DND-41 (cell line): ENCODE measurements at regions not wholly inside any gene's neighbourhood (a gene's known extent, or its start where the extent isn't known, plus 50 kb on each side); places are given as distances from the start of the nearest gene placed in this dataset.

Source experiments
- ATAC-seq: fragments of 200-7000 bp; cut with Tn5 transposase; 3 replicates; pipeline ENCODE4 v1.9.1; 2021; ENCODE audit warnings: low read depth; ENCODE audit not compliant: insufficient read depth
- DNase-seq: peaks from one replicate; pipeline ENCODE4 v3.0.0-alpha.2; 2020
- H2AFZ ChIP-seq: 2 replicates; pipeline ENCODE4 v1.6.0; 2012; ENCODE audit warnings: low read depth, low read length
- H3K27ac ChIP-seq: 2 replicates; pipeline ENCODE4 v1.5.1; 2012; ENCODE audit warnings: low read length, inconsistent platforms
- H3K27me3 ChIP-seq: fragments of 200-600 bp; sonication (generic); 2 replicates; pipeline ENCODE4 v1.6.0; 2012; ENCODE audit warnings: low read length, mild to moderate bottlenecking, inconsistent platforms; ENCODE audit not compliant: insufficient read depth, poor library complexity
- H3K36me3 ChIP-seq: 2 replicates; pipeline ENCODE4 v1.5.1; 2012; ENCODE audit warnings: low read length, inconsistent platforms; ENCODE audit not compliant: insufficient read depth
- H3K4me1 ChIP-seq: 2 replicates; pipeline ENCODE4 v1.5.1; 2012; ENCODE audit warnings: mild to moderate bottlenecking, low read length; ENCODE audit not compliant: insufficient read depth
- H3K4me2 ChIP-seq: 2 replicates; pipeline ENCODE4 v1.6.0; 2012; ENCODE audit warnings: mild to moderate bottlenecking, moderate library complexity, low read length, inconsistent platforms; ENCODE audit not compliant: insufficient read depth
- H3K4me3 ChIP-seq, 2 experiments: fragments of 200-600 bp in 1 of 2; shearing (Covaris generic) in 1 of 2; 2 replicates each; pipeline ENCODE4 v1.5.1; 2012 to 2016; ENCODE audit warnings: inconsistent platforms in 2 of 2, low read length in 2 of 2, mild to moderate bottlenecking in 2 of 2, low read depth in 1 of 2, moderate library complexity in 1 of 2
- H3K79me2 ChIP-seq: 2 replicates; pipeline ENCODE4 v1.6.0; 2012; ENCODE audit warnings: low read length, inconsistent platforms; ENCODE audit not compliant: insufficient read depth
- H3K9ac ChIP-seq: 2 replicates; pipeline ENCODE4 v1.6.0; 2012; ENCODE audit warnings: low read depth, mild to moderate bottlenecking, inconsistent platforms, low read length, moderate library complexity
- H3K9me3 ChIP-seq: 2 replicates; pipeline ENCODE4 v1.5.1; 2012; ENCODE audit warnings: low read length, moderate library complexity, mild to moderate bottlenecking, inconsistent platforms; ENCODE audit not compliant: insufficient read depth, severe bottlenecking
- H4K20me1 ChIP-seq: 2 replicates; pipeline ENCODE4 v1.6.0; 2012; ENCODE audit warnings: low read length; ENCODE audit not compliant: insufficient read depth
- CTCF ChIP-seq: IDR thresholded peaks from 2 replicates; pipeline ENCODE4 v1.5.1; 2012; ENCODE audit warnings: borderline replicate concordance, low read length, moderate library complexity, mild to moderate bottlenecking; ENCODE audit not compliant: poor library complexity, severe bottlenecking; ENCODE audit errors: extremely low read depth
- EZH2 ChIP-seq: IDR thresholded peaks from 3 replicates; pipeline ENCODE4 v1.6.1; 2012; ENCODE audit warnings: borderline replicate concordance, low read depth, mild to moderate bottlenecking, moderate library complexity, low read length, inconsistent platforms; ENCODE audit not compliant: severe bottlenecking

- Histone ChIP-seq H4K20me1 (no peaks in the 10 kb centered on the region), H3K36me3 (no peaks in the 10 kb centered on the region), H3K9me3 (no peaks in the 10 kb centered on the region), H3K4me3 (no peak overlapping the region), H3K4me1 (no peaks in the 10 kb centered on the region), H3K4me2 (no peak overlapping the region), H3K27ac (no peak overlapping the region), H2AFZ (no peak overlapping the region), H3K9ac (no peak overlapping the region), H3K27me3 (peaks cover 61% of the 10 kb centered on the region), H3K79me2 (no peaks in the 10 kb centered on the region)
- no peak for DNase-seq
- TF ChIP-seq EZH2, result no peak
- TF ChIP-seq CTCF, result no peak
- ATAC-seq, result no peak
These were observed 52.9 kb upstream of the DLK1 start for GRCh38 chr14:100673807-100674154.

- Histone ChIP-seq H4K20me1 (no peaks in the 10 kb centered on the region), H3K79me2 (no peaks in the 10 kb centered on the region), H3K4me2 (no peak overlapping the region), H2AFZ (no peak overlapping the region), H3K36me3 (no peaks in the 10 kb centered on the region), H3K27me3 (peaks cover 61% of the 10 kb centered on the region), H3K9ac (no peak overlapping the region), H3K4me3 (no peak overlapping the region), H3K4me1 (no peaks in the 10 kb centered on the region), H3K9me3 (no peaks in the 10 kb centered on the region), H3K27ac (no peak overlapping the region)
- ATAC-seq, result no peak
- TF ChIP-seq CTCF (no peak), EZH2 (no peak)
- DNase-seq, result no peak
These were observed 52.3 kb upstream of the DLK1 start for GRCh38 chr14:100674428-100674827.

- no peak for TF ChIP-seq CTCF
- no peak for TF ChIP-seq EZH2
- no peak overlapping the region for H2AFZ ChIP-seq
- no peaks in the 10 kb centered on the region for H4K20me1 ChIP-seq
- H3K4me1 ChIP-seq, result no peaks in the 10 kb centered on the region
- H3K79me2 ChIP-seq, result no peaks in the 10 kb centered on the region
- H3K27me3 ChIP-seq, result peaks cover 56% of the 10 kb centered on the region
- H3K9ac ChIP-seq, result no peak overlapping the region
- H3K27ac ChIP-seq, result no peak overlapping the region
- no peak overlapping the region for H3K4me2 ChIP-seq
- no peaks in the 10 kb centered on the region for H3K36me3 ChIP-seq
- no peak for ATAC-seq
- H3K4me3 ChIP-seq, result no peak overlapping the region
- DNase-seq, result no peak
- H3K9me3 ChIP-seq, result no peaks in the 10 kb centered on the region
These were observed 51.6 kb upstream of the DLK1 start for GRCh38 chr14:100674897-100675619.
